ENCODE measurements at regions not wholly inside any gene's neighbourhood (a gene's known extent, or its start where the extent isn't known, plus 50 kb on each side); places are given as distances from the start of the nearest gene placed in this dataset.

- TF ChIP-seq RFX5 (IDR thresholded peaks at IDR 0.05; ENCODE audit: low read depth, low read length) (no peak), SMC3 (IDR thresholded peaks at IDR 0.05; ENCODE audit: low read depth, low read length) (no peak), CEBPB (IDR thresholded peaks at IDR 0.05; ENCODE audit: low read depth, low read length) (no peak), CHD1 (IDR thresholded peaks at IDR 0.05; ENCODE audit: low read depth, low read length) (no peak), POLR2A (IDR thresholded peaks at IDR 0.05; ENCODE audit: low read depth, low read length) (no peak), BHLHE40 (IDR thresholded peaks at IDR 0.05; ENCODE audit: low read depth, low read length) (no peak), CTCF (conservative IDR thresholded peaks at IDR 0.05; ENCODE audit: low read depth, low read length) (no peak), MAFK (IDR thresholded peaks at IDR 0.05; ENCODE audit: low read depth, low read length) (no peak), USF2 (IDR thresholded peaks at IDR 0.05; ENCODE audit: low read depth, low read length) (no peak)
Measured at GRCh38 chr11:98732947-98733346, 287.8 kb upstream of the CNTN5 start.

Data from IMR-90 (cell line).